Skeletal muscle satellite cell (primary cell): ENCODE measurements at regions not wholly inside any gene's neighbourhood (a gene's known extent, or its start where the extent isn't known, plus 50 kb on each side); places are given as distances from the start of the nearest gene placed in this dataset.

ENCODE experiments used
- H3K27me3 ChIP-seq: 2 replicates; pipeline ENCODE4 v1.7.0; 2013; ENCODE audit warnings: low read length; ENCODE audit not compliant: control insufficient read depth, insufficient read depth
- H3K36me3 ChIP-seq: 2 replicates; pipeline ENCODE4 v1.7.0; 2013; ENCODE audit warnings: mild to moderate bottlenecking, control low read depth, low read length; ENCODE audit not compliant: insufficient read depth
- H3K4me1 ChIP-seq: 2 replicates; pipeline ENCODE4 v1.7.0; 2013; ENCODE audit warnings: low read length; ENCODE audit not compliant: control insufficient read depth, insufficient read depth
- H3K4me2 ChIP-seq: 2 replicates; pipeline ENCODE4 v1.7.0; 2013; ENCODE audit warnings: mild to moderate bottlenecking, low read length
- H3K4me3 ChIP-seq: 2 replicates; pipeline ENCODE4 v1.7.0; 2013; ENCODE audit warnings: low read length
- H3K9ac ChIP-seq: 2 replicates; pipeline ENCODE4 v1.7.0; 2013; ENCODE audit warnings: mild to moderate bottlenecking, low read depth, low read length, moderate library complexity
- H3K9me3 ChIP-seq: replicated peaks from 2 replicates; pipeline ENCODE4 v1.7.0; 2013; ENCODE audit warnings: mild to moderate bottlenecking, control low read depth, low read length

DNA sequence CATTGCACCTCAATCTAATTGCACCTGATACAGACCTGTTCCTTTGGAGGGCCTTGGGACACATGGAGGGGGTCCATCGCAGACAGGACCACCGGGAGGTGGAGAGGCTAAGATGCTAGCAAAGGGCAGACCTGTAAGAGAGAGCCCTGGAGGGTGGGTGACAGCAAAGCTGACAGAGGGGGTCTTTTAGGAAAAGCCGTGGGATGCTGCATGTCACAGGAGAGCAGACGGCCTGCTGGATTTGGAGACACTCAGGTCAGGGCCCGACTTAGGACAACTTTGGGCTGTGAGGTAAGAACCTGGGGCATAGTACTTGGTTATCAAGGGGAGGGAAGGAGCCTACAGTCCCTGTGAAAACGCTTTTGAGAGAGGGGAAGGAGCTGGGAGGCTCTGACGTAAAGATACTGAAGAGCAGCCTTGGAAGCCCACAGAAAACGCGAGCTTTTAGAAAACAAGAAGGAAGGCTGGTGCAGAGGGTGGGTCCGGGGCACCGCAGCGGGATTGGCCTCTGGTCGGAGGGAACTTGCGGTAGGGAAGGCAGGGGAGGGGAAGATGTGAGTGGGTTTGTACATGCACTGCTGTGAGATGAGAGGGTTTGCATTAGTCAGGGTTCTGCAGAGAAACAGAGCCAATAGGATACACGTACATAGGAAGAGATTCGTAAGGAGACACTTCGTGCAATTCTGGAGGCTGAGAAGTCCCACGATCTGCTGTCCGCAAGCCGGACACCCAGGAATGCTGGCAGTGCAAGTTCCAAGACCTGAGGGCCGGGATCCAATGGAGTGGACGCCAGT lies 868.5 kb downstream of the TBC1D22A start:
- H3K36me3 ChIP-seq, result no peaks in the 10 kb centered on the region

DNA sequence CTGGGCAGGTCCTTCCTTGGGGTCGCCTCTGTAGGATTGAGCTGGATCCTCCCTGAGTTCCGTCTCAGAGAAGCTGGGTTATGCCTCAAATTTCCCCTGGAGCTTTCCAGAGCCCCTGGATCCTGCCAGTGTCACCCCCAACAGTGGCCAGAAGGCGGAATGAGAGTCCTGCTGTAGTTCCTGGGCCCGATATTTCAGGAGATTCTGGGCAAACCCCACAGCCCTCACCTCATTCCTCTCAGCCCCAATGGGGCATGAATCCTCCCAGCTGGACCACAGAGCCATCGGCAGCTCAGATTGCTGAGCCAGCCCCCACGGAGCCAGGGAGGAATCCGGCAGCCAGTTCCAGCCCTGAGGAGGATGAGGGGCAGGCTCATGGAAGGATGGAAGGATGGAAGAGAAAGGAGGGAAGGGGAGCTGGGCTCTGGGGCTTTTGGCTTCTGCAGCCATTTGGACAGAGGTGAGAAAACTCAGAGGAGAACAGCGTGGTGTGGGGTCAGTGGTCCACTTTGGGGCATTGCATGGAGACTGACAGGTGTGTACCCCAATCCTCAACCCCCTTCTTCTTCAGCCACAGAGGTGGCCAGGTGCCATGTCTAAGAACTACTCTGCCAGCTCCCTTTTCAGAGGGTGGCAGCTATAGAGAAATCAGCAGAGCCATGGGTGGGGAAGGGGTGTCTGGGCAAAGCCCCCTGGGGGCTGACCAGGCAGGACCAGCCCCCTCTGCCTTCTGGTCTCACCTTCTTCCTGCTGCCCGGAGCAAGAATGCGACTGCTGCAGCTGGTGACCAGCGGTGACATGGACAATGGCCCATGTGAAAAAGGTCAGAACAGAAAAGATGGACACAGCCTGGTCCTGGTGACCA lies 867.6 kb downstream of the TBC1D22A start:
- Histone ChIP-seq H3K4me2 (no peak overlapping the region), H3K27me3 (no peaks in the 10 kb centered on the region), H3K36me3 (no peaks in the 10 kb centered on the region), H3K9ac (no peak overlapping the region), H3K4me1 (no peaks in the 10 kb centered on the region), H3K4me3 (no peak overlapping the region), H3K9me3 (peaks cover 25% of the 10 kb centered on the region)

More for the DNA sequence above, 868.5 kb downstream of the TBC1D22A start:
- peaks cover 25% of the 10 kb centered on the region for H3K9me3 ChIP-seq
- no peaks in the 10 kb centered on the region for H3K27me3 ChIP-seq
- no peak overlapping the region for H3K4me3 ChIP-seq
- no peak overlapping the region for H3K4me2 ChIP-seq
- no peaks in the 10 kb centered on the region for H3K4me1 ChIP-seq
- H3K9ac ChIP-seq, result no peak overlapping the region

DNA sequence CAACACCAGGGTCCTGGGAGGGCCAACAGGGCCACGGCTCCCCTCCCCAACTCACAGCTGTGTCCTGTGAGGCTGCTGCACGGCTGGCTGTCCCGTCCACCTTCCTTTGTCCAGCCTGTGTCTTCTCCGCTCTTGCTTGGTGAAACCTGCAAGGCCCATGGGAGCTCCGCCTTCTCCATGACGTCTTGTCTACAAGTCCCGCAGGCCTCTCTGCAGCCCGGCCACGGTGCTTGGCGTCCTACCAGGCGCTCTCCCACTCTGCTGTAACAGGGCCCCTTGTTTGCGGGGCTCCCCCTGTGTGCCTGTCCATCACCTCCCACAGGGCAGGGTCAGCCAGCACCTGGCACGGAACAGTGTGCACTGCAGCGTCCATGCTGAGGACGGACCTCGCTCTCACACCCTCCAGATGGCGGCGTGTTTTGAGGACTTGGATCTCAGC lies 866.8 kb downstream of the TBC1D22A start:
- Histone ChIP-seq H3K4me3 (no peak overlapping the region), H3K9ac (no peak overlapping the region), H3K9me3 (peaks cover 29% of the 10 kb centered on the region), H3K27me3 (no peaks in the 10 kb centered on the region), H3K36me3 (no peaks in the 10 kb centered on the region), H3K4me1 (no peaks in the 10 kb centered on the region), H3K4me2 (no peak overlapping the region)

DNA sequence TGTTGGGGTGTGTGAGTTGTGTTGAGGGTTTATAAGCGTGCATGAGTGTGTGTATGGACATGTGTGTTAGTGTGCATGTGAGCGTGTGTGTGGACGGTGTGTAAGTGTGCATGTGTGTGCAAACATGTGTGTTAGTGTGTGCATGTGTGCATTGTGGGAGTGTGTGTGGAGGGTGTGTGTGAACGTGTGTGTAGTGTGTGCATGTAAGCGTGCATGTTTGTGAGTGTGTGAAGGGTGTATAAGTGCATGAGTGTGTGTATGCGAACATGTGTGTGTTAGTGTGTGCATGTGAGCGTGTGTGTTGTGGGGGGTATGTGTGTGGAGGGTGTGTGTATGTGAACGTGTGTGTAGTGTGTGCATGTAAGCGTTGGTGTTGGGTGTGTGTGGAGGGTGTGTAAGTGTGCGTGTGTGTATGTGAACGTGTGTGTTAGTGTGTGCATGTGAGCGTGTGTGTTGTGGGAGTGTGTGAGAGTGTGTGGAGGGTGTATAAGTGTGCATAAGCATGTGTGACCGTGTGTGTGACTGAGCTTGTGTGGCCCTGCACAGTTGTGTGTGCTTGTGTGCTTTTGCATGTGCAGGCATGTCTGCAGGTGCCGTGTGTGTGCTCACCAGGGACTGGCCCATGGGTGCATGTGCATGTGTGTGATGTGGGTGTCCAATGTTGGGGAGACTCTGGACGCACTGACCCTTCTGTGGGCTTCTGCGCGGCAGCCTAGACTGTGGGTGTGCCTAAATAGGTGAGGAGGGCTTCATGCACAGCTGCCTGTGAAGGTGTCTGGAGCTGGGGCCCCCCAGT lies 866.2 kb downstream of the TBC1D22A start:
- H3K36me3 ChIP-seq, result no peaks in the 10 kb centered on the region
- H3K9me3 ChIP-seq, result peaks cover 29% of the 10 kb centered on the region
- no peaks in the 10 kb centered on the region for H3K27me3 ChIP-seq
- no peak overlapping the region for H3K4me2 ChIP-seq
- H3K9ac ChIP-seq, result no peak overlapping the region
- H3K4me1 ChIP-seq, result no peaks in the 10 kb centered on the region
- H3K4me3 ChIP-seq, result no peak overlapping the region

DNA sequence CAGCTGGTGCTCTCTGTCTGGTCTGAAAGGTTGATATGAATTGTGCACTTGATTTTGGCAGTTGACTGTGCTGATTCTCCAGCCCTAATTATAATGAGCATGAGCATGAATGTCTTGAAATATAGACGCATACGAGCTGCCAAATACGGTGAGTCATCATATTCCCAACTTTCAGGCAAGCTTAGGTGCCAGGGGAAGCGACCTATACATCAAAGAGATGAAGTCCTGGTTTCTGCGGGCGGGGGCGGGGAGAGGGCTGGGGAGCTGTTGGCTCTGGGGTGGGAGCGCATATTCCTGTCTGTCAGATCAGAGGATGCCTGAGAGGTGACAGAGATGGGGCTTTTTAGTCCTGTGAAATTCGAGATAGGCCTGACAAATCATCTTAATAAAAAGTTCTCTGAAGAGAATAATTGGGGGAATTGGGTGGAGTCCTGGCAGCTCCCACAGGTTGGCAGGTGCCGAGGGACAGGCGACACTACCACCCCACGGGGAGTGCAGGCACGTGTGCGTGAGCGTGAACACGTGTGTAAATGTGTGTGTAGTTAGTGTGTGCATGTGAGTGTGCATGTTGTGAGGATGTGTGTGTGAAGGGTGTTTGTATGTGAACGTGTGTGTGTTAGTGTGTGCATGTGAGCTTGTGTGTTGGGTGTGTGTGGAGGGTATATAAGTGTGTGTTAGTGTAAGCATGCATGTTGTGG lies 865.3 kb downstream of the TBC1D22A start:
- Histone ChIP-seq H3K36me3 (no peaks in the 10 kb centered on the region), H3K4me1 (no peaks in the 10 kb centered on the region), H3K9me3 (peaks cover 34% of the 10 kb centered on the region), H3K4me3 (no peak overlapping the region), H3K4me2 (no peak overlapping the region), H3K27me3 (no peaks in the 10 kb centered on the region), H3K9ac (no peak overlapping the region)

DNA sequence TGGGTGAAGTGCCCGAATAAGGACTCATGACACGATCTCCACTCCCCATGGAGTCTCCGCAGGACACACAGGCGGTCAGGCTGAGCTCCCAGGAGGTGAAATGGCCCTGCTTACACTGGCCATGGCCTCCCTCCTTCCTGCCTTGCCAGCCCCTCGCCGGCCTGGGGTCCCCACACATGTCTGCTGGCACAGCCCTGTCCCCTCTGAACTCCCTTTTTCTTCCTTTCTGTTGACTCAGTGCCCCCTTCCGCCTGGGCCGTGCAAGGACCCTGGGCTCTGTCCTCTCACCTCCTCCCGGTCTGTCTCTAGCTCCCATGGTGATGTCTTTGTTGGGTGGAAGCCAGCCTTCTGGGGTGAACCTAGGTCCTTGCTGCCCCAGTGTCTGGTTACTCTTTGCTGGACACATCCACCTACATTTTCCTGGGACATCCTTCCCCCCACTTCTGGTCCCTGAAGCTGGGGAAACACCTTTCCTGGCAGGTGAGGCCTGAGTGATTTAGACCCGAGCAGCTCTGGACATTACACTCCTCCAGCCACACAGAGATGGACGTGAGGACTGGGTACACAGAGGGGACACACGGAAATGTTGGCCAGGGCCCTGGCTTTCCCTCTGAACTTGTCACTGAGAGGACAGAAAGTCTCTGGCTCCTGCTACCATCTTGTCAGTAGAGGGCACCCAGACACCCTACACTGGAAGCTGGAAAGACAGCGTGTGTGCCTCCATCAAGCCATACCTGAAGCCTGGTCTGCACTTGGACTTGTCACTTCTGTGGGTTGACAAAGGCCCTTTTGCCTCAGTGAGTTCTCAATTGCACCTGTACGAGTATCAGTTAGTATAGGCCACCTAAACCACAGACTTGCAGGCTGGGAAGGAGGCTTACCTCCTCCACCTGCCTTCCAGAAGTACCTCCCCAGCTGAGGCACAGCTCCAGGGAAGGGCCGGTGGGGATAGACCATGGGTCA lies 864.3 kb downstream of the TBC1D22A start:
- Histone ChIP-seq H3K27me3 (no peaks in the 10 kb centered on the region), H3K9me3 (peaks cover 41% of the 10 kb centered on the region), H3K4me1 (no peaks in the 10 kb centered on the region), H3K36me3 (no peaks in the 10 kb centered on the region), H3K9ac (no peak overlapping the region), H3K4me3 (no peak overlapping the region), H3K4me2 (no peak overlapping the region)

DNA sequence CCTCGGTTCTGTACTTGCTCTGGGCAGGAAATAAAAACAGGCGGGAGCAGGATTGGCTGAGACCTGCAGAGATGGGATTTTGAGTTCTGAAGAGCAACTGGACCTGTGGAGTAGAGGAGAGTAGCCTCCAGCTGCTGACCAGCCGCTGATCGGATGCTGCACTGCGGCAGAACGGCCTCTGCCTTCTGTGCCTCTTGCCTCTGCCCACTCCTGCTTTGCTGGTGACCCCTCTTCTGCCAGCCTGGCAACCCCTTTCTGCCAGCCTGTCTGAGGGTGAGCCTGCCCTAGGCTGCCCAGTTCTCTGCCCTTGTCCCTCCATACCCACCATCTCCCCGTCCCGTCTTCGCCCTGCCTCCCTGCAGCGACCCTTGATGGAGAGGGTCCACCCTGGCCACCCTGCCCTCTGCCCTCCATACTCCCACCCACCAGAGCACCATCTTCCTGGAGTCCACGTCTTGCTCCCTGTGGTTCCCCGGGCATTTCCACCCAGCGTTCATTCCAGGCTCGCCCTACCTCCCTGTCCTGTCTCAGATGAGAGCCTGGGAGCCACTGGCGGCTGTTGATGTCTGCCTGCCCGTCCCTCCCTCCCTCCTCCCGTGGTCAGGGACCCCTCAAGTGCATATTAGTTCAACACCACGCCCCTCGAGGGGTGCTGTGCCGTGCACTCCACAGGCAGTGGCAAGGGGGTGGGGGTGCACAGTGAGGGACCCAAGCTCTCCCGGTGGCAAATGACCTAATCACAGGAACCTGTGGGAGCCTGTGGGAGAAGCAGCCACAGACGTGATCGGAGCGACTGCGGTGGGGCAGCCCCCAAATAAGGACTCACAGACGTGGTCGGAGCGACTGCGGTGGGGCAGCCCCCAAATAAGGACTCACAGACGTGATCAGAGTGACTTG lies 863.3 kb downstream of the TBC1D22A start:
- no peak overlapping the region for H3K9ac ChIP-seq
- H3K4me2 ChIP-seq, result no peak overlapping the region
- H3K36me3 ChIP-seq, result no peaks in the 10 kb centered on the region
- H3K9me3 ChIP-seq, result peaks cover 37% of the 10 kb centered on the region
- H3K4me3 ChIP-seq, result no peak overlapping the region
- no peaks in the 10 kb centered on the region for H3K4me1 ChIP-seq
- no peaks in the 10 kb centered on the region for H3K27me3 ChIP-seq

DNA sequence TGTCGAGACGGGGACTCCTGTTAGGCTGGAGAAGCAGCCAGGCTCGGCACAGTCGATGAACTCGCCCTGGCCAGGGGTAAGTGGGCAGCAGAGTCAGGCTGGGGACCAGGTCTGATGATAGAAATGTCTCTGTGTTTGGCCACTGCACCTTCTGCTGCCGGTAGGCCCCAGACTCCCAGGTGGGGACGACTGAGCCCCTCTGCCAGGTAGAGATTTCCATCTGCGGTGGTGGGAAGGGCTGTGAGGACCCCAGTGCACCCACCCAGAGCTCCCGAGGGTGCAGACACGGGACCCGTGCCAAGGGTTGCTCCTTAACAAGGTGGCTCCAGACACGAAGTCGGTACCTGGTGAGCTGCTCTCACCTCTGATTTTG lies 862.5 kb downstream of the TBC1D22A start:
- Histone ChIP-seq H3K36me3 (no peaks in the 10 kb centered on the region), H3K27me3 (no peaks in the 10 kb centered on the region), H3K4me1 (no peaks in the 10 kb centered on the region), H3K9ac (no peak overlapping the region), H3K9me3 (peaks cover 37% of the 10 kb centered on the region), H3K4me2 (no peak overlapping the region), H3K4me3 (no peak overlapping the region)

DNA sequence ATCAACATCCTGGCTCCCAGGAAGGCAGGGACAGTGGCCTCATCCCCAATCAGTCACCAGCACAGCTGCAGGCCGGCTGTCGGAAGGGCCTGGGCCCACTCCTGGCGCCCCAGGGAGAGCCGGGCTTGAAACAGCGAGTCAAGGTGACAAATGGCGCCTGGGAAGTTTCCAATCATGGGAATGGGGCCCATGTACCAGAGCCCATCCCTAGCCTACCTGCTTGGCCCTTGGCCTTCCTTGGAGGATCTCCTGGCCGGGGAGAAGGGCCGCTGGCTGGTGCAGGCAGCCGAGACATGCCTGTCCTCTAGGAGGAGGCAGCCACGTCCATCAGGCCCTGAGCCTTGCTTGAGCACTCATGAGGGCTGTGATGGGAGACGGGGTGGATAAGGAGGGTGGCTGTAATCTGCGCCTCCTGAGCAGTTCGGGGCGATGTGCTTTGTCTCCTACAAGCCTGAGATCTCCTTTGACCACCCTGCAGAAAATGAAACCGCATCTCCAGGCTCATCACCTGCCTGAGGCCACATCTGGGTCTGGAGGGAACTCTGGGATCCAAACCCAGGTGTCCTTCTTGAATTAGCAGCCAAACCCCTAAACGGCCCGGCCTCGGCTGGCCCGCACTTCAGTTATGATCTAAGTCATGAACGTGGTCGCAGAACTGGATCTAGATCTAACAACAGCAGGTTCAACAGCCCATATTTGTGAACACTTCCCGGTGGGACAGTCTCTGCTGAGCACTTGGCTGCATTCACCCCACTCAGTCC lies 862.0 kb downstream of the TBC1D22A start:
- H3K4me2 ChIP-seq, result no peak overlapping the region
- no peak overlapping the region for H3K4me3 ChIP-seq

More for the DNA sequence above, 862.0 kb downstream of the TBC1D22A start:
- peaks cover 35% of the 10 kb centered on the region for H3K9me3 ChIP-seq
- no peaks in the 10 kb centered on the region for H3K4me1 ChIP-seq
- no peaks in the 10 kb centered on the region for H3K36me3 ChIP-seq
- H3K9ac ChIP-seq, result no peak overlapping the region
- no peaks in the 10 kb centered on the region for H3K27me3 ChIP-seq
